ENCODE measurements at regions not wholly inside any gene's neighbourhood (a gene's known extent, or its start where the extent isn't known, plus 50 kb on each side); places are given as distances from the start of the nearest gene placed in this dataset.

- ATAC-seq (ENCODE audit: low FRiP score) (no peak), DNase-seq (ENCODE audit: low spot score) (no peak)
- no peak for TF ChIP-seq CTCF (IDR thresholded peaks at IDR 0.05)
Observed at GRCh38 chr2:144711084-144711483, 191.2 kb upstream of the ZEB2 start.

- ATAC-seq (ENCODE audit: low FRiP score) (no peak), DNase-seq (ENCODE audit: low spot score) (no peak)
- no peak for TF ChIP-seq CTCF (IDR thresholded peaks at IDR 0.05)
Observed at GRCh38 chr2:144708626-144709025, 188.7 kb upstream of the ZEB2 start.

- no peak for ATAC-seq (ENCODE audit: low FRiP score)
- no peak for TF ChIP-seq CTCF (IDR thresholded peaks at IDR 0.05)
- no peak for DNase-seq (ENCODE audit: low spot score)
Observed at GRCh38 chr2:144707736-144708326, 187.9 kb upstream of the ZEB2 start.

GRCh38 chr2:144706647-144707046, 186.7 kb upstream of the ZEB2 start:
- TF ChIP-seq CTCF (IDR thresholded peaks at IDR 0.05), result no peak
- DNase-seq (ENCODE audit: low spot score), result no peak
- ATAC-seq (ENCODE audit: low FRiP score), result no peak

GRCh38 chr2:144705328-144706245, 185.7 kb upstream of the ZEB2 start:
- no peak for ATAC-seq (ENCODE audit: low FRiP score)
- no peak for DNase-seq (ENCODE audit: low spot score)
- TF ChIP-seq CTCF (IDR thresholded peaks at IDR 0.05), result no peak

GRCh38 chr2:144704709-144705095, 184.8 kb upstream of the ZEB2 start:
- ATAC-seq (ENCODE audit: low FRiP score), result no peak
- TF ChIP-seq CTCF (IDR thresholded peaks at IDR 0.05), result no peak
- no peak for DNase-seq (ENCODE audit: low spot score)

Measured in omental fat pad (tissue), 3 donors.